ENCODE measurements at regions not wholly inside any gene's neighbourhood (a gene's known extent, or its start where the extent isn't known, plus 50 kb on each side); places are given as distances from the start of the nearest gene placed in this dataset.

DNA sequence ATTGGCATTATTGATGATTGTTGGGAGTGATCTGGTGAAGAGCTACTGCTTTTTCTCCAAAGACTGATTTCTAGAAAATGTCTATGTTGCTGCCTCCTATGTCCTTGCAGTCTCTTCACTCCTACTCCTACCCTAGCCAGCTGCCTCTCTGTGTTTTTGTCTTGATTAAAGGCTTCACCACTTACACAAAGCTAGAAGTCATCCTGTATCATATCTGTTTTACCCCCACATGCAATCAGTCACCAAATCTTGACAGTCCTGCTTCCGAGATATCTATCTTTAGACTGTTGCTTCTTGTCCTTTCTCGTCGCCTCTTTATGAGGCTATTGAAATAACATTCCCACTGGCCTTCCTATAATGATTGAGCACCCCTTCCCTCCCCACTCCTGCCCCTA lies 84.5 kb upstream of the ITGA4 start:
- intact Hi-C loops (cut with micrococcal nuclease; ENCODE audit: unreplicated experiment), result no loop called here
- H3K27me3 ChIP-seq (ENCODE audit: insufficient read depth, low read depth), result no peaks in the 10 kb centered on the region
- H4K20me1 ChIP-seq (ENCODE audit: insufficient read depth), result no peaks in the 10 kb centered on the region
- H3K79me2 ChIP-seq (ENCODE audit: low read depth), result no peaks in the 10 kb centered on the region
- H3K4me2 ChIP-seq, result no peak overlapping the region
- TF ChIP-seq CTCF (conservative IDR thresholded peaks at IDR 0.05) (no peak), EZH2 (IDR thresholded peaks at IDR 0.05; ENCODE audit: low read depth) (no peak)
- H3K9me2 ChIP-seq (ENCODE audit: insufficient read depth), result no peaks in the 10 kb centered on the region
- H2AFZ ChIP-seq, result no peak overlapping the region
- H3K4me1 ChIP-seq (replicated peaks; ENCODE audit: insufficient read depth), result peaks cover 10% of the 10 kb centered on the region
- BruUV-seq (replicated peaks), result no TSS peak
- no peaks in the 10 kb centered on the region for H3K36me3 ChIP-seq (ENCODE audit: low read depth)
- H3F3A ChIP-seq (ENCODE audit: insufficient read depth, low read depth), result no peaks in the 10 kb centered on the region
- H3K4me3 ChIP-seq, result no peak overlapping the region
- no peak for DNase-seq
- ChIA-PET POLR2A (ENCODE audit: unreplicated experiment) (interaction anchor here (0.6 to 0.7 kb wide), 2 partner anchors 123 to 1363 kb away, joined by 4 to 13 read pairs; no protein-coding TSS in a partner anchor), CTCF (no interaction called here)
- H3K27ac ChIP-seq, result no peak overlapping the region
- no peaks in the 10 kb centered on the region for H3K9me3 ChIP-seq (ENCODE audit: insufficient read depth, low read depth)

DNA sequence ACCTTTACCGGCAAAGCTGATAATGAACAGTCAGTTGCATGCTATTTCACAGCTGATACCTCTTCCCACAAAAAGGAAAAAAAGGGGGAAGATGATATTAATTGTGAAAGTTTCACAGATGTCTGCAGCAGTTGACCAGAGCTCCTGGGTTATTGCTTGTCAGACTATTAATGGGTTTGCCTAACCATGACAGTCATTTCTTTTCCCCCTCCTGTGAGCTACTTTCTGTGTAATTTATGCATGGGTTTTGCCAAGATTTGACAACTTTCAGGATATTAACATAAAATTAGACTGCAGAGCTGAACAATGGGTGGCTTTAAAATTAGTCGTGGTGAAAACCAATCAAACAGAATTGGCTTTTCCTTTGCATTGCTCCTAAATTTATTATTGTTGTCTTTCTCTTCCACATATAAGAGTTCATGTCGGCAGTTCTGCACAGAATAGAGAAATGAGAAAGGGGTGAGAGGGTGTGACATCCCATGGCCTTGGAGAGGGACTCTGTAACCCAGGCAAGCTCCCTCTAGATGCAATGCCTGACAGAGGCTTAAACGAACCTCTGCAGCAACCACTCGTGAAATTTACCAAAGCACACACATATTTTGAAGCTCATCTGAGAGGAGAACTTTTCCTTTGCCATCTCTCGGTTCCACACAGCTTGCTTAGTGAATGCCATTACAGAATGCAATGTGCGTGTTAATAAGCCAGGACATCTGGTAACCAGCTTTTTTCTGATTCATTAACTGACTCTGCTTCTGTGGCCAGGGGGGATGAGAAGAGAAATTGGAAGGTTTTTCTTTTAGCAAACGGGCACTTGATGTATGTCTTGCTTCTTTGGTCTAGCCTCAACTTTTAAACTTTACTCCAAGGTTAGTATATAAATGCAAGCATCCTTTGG lies 82.2 kb upstream of the ITGA4 start:
- Histone ChIP-seq H3K4me1 (replicated peaks; ENCODE audit: insufficient read depth) (peaks cover 10% of the 10 kb centered on the region), H4K20me1 (ENCODE audit: insufficient read depth) (no peaks in the 10 kb centered on the region), H3K36me3 (ENCODE audit: low read depth) (no peaks in the 10 kb centered on the region), H3K9me2 (ENCODE audit: insufficient read depth) (no peaks in the 10 kb centered on the region), H3K4me2 (no peak overlapping the region), H3K9me3 (ENCODE audit: insufficient read depth, low read depth) (no peaks in the 10 kb centered on the region), H3K27ac (no peak overlapping the region), H3F3A (ENCODE audit: insufficient read depth, low read depth) (no peaks in the 10 kb centered on the region), H3K4me3 (no peak overlapping the region), H3K79me2 (ENCODE audit: low read depth) (no peaks in the 10 kb centered on the region), H2AFZ (no peak overlapping the region; the same call in 1 of the 2 replicates), H3K27me3 (ENCODE audit: insufficient read depth, low read depth) (no peaks in the 10 kb centered on the region)
- no TSS peak for BruUV-seq (replicated peaks)
- TF ChIP-seq CTCF (conservative IDR thresholded peaks at IDR 0.05) (no peak), EZH2 (IDR thresholded peaks at IDR 0.05; ENCODE audit: low read depth) (no peak)
- intact Hi-C loops (cut with micrococcal nuclease; ENCODE audit: unreplicated experiment), result no loop called here
- DNase-seq, result no peak
- ChIA-PET POLR2A (ENCODE audit: unreplicated experiment) (interaction anchor here (0.6 kb wide), 1 partner anchor 120 kb away, joined by 10 read pairs; no protein-coding TSS in a partner anchor), CTCF (no interaction called here)

DNA sequence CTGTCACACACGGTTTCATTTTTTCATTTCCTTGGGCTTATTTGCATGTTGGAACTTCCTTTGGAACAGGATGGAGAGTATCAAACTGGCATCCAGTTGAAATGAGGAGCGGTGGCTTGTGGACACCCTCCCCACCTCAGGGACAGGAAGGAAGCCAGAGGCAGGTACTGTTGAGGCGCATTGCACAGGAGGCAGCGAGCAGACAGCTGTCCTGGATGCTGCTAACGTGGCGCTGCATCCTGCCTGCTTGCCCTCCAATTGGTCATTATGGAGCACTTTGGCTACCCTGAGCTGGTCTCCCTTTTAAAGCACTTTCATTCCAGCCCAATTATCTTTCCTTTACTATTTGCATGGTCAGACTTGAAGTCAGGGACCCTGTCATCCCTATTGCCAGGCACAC lies 80.7 kb upstream of the ITGA4 start:
- H3K4me1 ChIP-seq (replicated peaks; ENCODE audit: insufficient read depth), result peaks cover 8% of the 10 kb centered on the region
- BruUV-seq (replicated peaks), result no TSS peak

More for the DNA sequence above, 80.7 kb upstream of the ITGA4 start:
- Histone ChIP-seq H3F3A (ENCODE audit: insufficient read depth, low read depth) (no peaks in the 10 kb centered on the region), H3K4me2 (no peak overlapping the region), H4K20me1 (ENCODE audit: insufficient read depth) (no peaks in the 10 kb centered on the region), H3K9me2 (ENCODE audit: insufficient read depth) (no peaks in the 10 kb centered on the region), H3K36me3 (ENCODE audit: low read depth) (no peaks in the 10 kb centered on the region), H3K27me3 (ENCODE audit: insufficient read depth, low read depth) (no peaks in the 10 kb centered on the region), H3K4me3 (no peak overlapping the region), H3K9me3 (ENCODE audit: insufficient read depth, low read depth) (no peaks in the 10 kb centered on the region), H2AFZ (no peak overlapping the region), H3K79me2 (ENCODE audit: low read depth) (no peaks in the 10 kb centered on the region), H3K27ac (no peak overlapping the region)
- POLR2A ChIA-PET (ENCODE audit: unreplicated experiment), result no interaction called here
- CTCF ChIA-PET, result no interaction called here
- no peak for DNase-seq
- TF ChIP-seq EZH2 (IDR thresholded peaks at IDR 0.05; ENCODE audit: low read depth) (no peak), CTCF (conservative IDR thresholded peaks at IDR 0.05) (no peak)
- intact Hi-C loops (cut with micrococcal nuclease; ENCODE audit: unreplicated experiment), result no loop called here
